HG02970 (cell line): ENCODE measurements at regions not wholly inside any gene's neighbourhood (a gene's known extent, or its start where the extent isn't known, plus 50 kb on each side); places are given as distances from the start of the nearest gene placed in this dataset.

Experiments
- ATAC-seq: cut with Tn5 transposase; IDR thresholded peaks from one replicate; pipeline ENCODE4 v1.9.1; 2021; ENCODE audit warnings: mild to moderate bottlenecking, moderate library complexity, moderate number of reproducible peaks; ENCODE audit not compliant: unreplicated experiment, low FRiP score

- no peak for ATAC-seq
These were observed 328.9 kb upstream of the DDX18 start for GRCh38 chr2:117485588-117485987.

GRCh38 chr2:117486081-117486480, 328.4 kb upstream of the DDX18 start:
- no peak for ATAC-seq

GRCh38 chr2:117492209-117492851, 322.2 kb upstream of the DDX18 start:
- no peak for ATAC-seq

GRCh38 chr2:117500721-117501120, 313.8 kb upstream of the DDX18 start:
- no peak for ATAC-seq

- ATAC-seq: no peak
These were observed 312.4 kb upstream of the DDX18 start for GRCh38 chr2:117502121-117502520.

GRCh38 chr2:117512307-117512706, 302.2 kb upstream of the DDX18 start:
- ATAC-seq: no peak

- no peak for ATAC-seq
These were observed 300.1 kb upstream of the DDX18 start for GRCh38 chr2:117514371-117514770.

GRCh38 chr2:117519238-117519637, 295.3 kb upstream of the DDX18 start:
- ATAC-seq: no peak

GRCh38 chr2:117519721-117520120, 294.8 kb upstream of the DDX18 start:
- ATAC-seq: no peak

- ATAC-seq: no peak
These were observed 291.2 kb upstream of the DDX18 start for GRCh38 chr2:117523267-117523666.

- ATAC-seq: no peak
These were observed 290.7 kb upstream of the DDX18 start for GRCh38 chr2:117523711-117524238.

- ATAC-seq: no peak
These were observed 278.4 kb upstream of the DDX18 start for GRCh38 chr2:117536139-117536538.

- no peak for ATAC-seq
These were observed 277.5 kb upstream of the DDX18 start for GRCh38 chr2:117537032-117537431.

- ATAC-seq: no peak
These were observed 262.6 kb upstream of the DDX18 start for GRCh38 chr2:117551858-117552257.

- no peak for ATAC-seq
These were observed 261.0 kb upstream of the DDX18 start for GRCh38 chr2:117553448-117553847.

GRCh38 chr2:117555965-117556364, 258.5 kb upstream of the DDX18 start:
- no peak for ATAC-seq

- ATAC-seq: no peak
These were observed 256.9 kb upstream of the DDX18 start for GRCh38 chr2:117557626-117558025.

- ATAC-seq: no peak
These were observed 251.8 kb upstream of the DDX18 start for GRCh38 chr2:117562654-117563053.

- no peak for ATAC-seq
These were observed 242.7 kb upstream of the DDX18 start for GRCh38 chr2:117571590-117572349.

GRCh38 chr2:117587310-117587709, 227.2 kb upstream of the DDX18 start:
- no peak for ATAC-seq

- ATAC-seq: no peak
These were observed 211.4 kb upstream of the DDX18 start for GRCh38 chr2:117603060-117603459.

GRCh38 chr2:117603567-117603966, 210.9 kb upstream of the DDX18 start:
- no peak for ATAC-seq
